ENCODE measurements at regions not wholly inside any gene's neighbourhood (a gene's known extent, or its start where the extent isn't known, plus 50 kb on each side); places are given as distances from the start of the nearest gene placed in this dataset.
A peak's percentile ranks its signal among the peaks of the same experiment; 100 is the strongest.

DNA sequence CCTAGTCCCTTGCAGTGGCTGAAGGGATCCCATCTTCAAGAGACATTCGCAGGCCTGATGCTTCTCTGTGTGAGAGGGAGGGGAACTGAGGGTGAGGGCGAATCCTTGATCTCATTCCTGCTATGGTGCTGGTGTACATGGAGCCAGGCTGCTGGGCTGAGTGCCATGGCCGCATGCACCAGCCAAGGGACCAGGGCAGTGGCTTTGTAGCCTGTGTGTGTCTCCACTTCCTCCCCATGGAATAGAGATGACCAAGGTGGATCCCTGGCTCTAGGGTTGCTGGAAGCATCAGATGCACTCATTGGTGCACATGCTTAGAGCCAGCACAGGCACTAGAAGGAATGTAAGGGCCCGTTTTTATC lies 195.0 kb downstream of the FOXL1 start:
- no peak for DNase-seq (ENCODE audit: low read depth)

GRCh38 chr16:86774931-86775330 lies 196.6 kb downstream of the FOXL1 start:
- no peak for DNase-seq (ENCODE audit: low read depth)

DNA sequence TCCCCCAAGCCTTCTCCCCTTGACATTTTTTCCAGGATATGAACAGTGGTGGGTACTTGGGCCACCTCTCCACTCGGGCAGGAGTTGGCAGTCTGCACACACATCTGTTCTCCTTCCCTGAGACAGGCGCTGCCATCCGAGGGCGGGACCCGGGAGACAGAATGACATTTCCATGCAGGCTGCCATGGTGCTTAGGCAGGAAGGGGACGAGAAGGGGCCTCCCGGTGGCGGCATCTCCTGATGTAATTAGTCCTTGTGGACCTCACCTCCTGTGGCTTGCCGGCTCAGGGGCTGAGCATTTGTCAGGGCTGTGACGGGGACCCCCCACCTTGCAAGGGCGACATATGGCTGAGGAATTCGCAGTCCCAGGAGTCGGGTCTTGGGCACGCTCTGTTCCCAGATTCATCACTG lies 197.2 kb downstream of the FOXL1 start:
- no peak for DNase-seq (ENCODE audit: low read depth)

- no peak for DNase-seq (ENCODE audit: low read depth)
These were observed 199.1 kb downstream of the FOXL1 start for GRCh38 chr16:86777381-86777946.

GRCh38 chr16:86778108-86778745 lies 199.9 kb downstream of the FOXL1 start:
- DNase-seq (ENCODE audit: low read depth) = no peak

DNA sequence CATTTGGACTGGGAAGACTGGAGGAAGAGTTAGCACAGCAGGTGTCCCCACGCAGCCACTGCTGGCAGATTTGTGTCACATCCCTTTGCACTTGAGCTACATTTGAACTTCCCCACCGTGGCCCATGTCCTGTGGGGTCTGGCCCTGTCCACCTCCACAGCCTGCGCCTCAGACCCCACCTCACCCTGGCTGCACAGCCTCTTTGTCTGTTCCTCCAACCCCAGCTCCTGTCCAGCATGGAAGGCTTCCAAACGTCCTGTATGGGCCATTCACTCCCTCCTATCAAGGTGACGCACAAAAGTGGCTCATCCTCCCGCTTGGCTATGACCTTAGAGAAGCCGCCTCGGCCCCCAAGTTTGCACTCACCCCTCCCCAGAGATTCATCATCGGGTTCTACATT lies 200.6 kb downstream of the FOXL1 start:
- no peak for DNase-seq (ENCODE audit: low read depth)

DNA sequence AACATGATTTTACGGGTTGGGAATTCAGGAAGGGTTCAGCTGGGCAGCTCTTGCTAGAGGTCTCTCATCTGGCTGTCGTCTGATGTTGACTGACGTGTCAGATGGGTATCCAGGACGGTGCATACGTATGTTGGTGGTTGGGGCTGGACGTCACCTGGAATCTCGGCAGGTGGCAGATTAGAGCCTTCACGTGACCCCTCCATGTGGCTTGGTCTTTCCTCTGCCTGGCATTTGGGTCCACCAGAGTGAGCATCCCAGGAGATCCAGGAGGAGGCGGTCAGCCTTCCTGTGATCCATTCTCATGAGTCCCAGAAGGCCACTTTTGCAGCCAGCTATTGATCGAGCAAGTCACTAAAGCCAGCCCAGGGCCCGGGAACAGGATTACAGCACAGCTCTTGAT lies 202.7 kb downstream of the FOXL1 start:
- no peak for DNase-seq (ENCODE audit: low read depth)

DNA sequence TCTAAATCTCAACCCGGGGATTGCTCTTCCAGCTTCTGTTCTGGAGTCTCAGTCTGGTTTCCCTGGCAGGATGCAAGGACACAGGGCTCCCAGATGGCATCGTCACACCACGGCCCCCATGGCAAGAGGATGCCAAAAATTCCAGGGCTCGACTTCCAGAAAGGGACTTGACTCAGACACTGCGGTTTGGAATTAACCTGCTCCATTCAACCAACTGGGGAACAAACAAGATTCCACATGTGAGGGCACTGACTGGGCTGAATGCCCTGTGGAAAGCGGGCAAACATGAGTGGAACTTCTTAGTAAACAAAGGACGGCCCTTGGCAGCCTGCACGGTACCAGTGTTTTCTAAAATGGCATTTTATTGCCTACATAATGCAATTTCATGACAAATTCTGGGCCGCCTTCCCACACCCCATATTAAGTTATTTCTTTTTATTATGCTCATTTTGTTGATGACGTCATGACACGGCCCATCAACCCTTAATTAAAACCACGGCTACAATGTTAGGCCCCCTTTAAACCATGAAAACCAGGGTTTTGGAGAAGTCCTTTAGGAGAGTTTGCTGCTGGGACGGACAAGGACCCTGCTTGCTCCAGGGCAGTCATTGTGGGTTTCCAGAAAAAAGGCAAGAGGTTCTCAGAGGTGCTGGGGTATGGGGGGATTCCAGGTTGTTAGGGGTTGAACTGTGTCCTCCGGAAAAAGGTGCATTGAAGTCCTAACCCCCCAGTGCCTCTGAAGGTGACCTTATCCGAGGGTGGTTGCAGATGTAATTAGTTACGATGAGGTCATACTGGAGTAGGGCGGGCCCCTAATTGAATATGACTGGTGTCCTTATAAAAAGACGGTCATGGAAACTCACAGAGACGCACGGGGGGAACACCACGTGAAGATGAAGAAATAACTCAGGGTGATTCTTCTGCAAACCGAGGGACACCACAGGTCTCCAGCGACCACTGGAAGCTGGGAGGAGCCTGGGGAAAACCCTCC lies 205.6 kb downstream of the FOXL1 start:
- peak; percentile 54 for DNase-seq (ENCODE audit: low read depth)

GRCh38 chr16:86786338-86786737 lies 208.0 kb downstream of the FOXL1 start:
- no peak for DNase-seq (ENCODE audit: low read depth)

- DNase-seq (ENCODE audit: low read depth) = no peak
These were observed 208.6 kb downstream of the FOXL1 start for GRCh38 chr16:86786994-86787393.

- no peak for DNase-seq (ENCODE audit: low read depth)
These were observed 209.2 kb downstream of the FOXL1 start for GRCh38 chr16:86787538-86787937.

GRCh38 chr16:86789621-86790051 lies 211.3 kb downstream of the FOXL1 start:
- DNase-seq (ENCODE audit: low read depth) = no peak

- no peak for DNase-seq (ENCODE audit: low read depth)
These were observed 213.1 kb downstream of the FOXL1 start for GRCh38 chr16:86791287-86792035.

DNA sequence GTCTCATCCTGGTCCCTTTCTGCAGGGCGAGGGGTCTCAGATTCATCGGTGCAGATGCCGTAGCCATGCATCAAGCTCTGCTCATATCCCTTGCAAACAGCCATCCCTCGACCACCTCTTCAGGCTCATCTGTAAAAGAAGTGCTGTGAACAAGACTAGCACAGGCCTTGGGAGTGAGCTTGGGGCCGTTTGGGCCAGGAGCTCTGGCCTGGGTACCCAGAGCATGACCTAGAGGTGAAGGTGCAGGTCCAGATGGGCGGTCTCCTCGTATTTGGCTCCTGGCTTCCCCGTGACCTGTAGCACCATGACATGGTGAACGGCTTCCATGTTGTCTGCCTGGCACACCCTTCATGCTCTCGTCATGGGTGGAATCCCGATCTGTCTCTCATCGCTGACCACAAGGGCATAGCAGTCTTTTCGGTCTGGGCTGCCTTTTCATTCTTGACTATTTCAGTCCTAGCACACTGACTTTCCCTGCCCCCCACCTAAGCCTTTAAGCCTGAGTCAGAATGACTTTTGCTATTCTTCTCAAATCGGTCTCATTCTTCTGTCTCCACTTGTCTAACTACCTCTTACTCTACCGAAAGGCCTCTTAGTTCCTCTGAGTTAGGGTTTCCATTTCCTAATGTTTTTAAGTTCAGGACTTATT lies 216.0 kb downstream of the FOXL1 start:
- DNase-seq (ENCODE audit: low read depth) = no peak

DNA sequence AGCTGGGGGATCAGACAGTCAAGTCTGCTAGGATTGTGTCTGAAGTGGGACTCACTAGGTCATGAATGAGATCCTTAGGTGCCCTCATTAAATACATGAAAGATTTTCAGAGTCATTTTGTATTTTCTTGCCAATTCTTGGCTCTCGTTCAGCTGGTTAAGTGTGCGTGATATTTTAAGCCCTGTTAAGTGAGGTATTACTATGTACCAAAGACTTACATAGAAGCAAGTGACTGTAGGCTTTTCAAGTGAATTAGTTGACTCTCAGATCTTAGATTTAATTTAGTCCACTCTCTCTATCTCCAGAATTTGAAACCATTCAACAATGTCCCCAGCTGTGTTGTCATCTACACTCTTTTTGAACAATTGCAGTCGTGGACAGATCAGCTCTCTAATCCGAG lies 219.4 kb downstream of the FOXL1 start:
- DNase-seq (ENCODE audit: low read depth) = no peak

DNA sequence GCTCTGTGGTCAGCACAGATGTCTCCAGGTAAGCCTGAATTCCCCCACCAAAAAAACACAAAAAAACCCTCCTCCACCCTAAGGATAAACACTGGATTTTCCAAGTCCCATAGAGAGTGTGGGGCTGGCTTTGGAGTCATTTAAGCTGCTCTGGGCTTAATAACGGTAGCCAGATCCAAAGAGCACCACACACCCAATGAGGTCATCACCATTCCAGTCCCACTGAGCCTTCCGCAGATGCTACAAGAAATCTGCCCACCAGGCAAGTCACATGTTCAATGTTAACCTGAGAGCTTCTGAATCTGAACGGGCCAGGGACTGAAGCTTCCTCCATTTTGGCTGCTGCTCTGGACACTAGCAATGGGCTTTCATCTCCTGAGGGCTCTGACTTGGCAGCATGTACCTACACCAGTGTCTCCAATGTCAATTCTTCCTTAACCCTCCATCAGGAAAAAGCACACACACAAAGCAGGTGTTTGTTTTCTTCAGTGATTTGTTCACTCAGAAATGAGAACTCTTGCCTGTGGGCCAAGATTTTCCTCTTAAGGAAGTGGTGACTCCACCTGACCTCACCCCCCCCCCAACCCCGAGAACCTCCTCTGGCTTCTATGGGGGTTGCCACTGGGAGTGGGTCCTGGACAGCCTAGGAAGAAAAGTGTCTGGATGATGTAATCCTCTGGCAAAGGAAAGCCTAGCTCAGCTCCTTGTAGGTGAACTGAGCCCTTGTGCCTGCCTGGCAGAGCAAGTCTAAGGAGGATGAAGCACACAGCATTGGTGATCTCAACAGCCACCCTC lies 220.1 kb downstream of the FOXL1 start:
- DNase-seq (ENCODE audit: low read depth) = no peak

DNA sequence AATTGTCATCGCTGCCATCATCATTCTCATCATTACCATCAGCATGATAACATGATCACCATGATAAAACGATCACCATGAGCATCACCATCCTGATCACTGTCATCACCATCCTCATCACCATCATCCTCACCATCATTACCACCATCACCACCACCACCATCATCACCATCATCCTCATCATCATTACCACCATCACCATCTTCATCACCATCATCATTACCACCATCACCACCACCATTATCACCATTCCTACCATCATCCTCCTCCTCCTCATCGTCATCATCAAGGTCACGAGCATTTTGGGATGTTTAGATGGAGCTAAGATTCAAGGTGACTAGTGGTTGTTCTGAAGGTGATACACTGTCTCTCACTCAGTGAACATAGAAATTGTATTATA lies 221.0 kb downstream of the FOXL1 start:
- DNase-seq (ENCODE audit: low read depth) = no peak

GRCh38 chr16:86800894-86801293 lies 222.5 kb downstream of the FOXL1 start:
- no peak for DNase-seq (ENCODE audit: low read depth)

DNA sequence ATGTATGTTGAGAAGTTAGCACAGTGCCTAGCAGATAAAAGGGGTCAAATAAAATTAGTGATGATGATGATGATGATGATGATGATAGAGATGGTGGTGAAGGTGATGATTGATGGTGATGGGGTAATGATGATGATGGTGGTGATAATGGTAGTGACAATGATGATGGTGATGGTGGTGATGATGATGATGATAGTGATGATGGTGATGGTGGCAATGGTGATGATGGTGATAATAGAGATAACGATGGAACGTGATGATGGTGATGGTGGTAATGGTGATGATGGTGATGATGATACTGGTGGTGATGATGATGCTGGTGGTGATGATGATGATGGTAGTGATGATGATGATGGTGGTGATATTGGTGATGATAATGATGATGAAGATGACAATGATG lies 223.7 kb downstream of the FOXL1 start:
- DNase-seq (ENCODE audit: low read depth) = no peak

DNA sequence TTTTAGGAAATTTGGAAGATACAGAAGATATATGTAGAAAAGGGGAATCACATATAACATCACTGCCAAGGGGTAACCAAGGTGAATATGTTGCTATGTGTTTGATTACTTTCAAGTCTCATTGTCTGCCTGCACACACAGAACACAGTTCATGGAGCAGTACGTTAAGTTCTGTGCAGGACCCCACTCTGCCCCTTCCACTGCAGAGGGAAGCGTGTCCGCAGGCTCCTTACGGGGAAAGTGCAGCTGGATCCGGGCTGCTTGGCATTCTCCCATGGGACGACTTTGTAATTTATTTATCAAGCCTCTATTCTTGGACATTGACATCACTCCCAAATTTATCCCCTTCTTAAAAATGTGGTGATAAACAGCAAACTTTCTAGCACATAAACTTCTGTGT lies 226.8 kb downstream of the FOXL1 start:
- no peak for DNase-seq (ENCODE audit: low read depth)
